Osteoblast (primary cell): ENCODE measurements at regions not wholly inside any gene's neighbourhood (a gene's known extent, or its start where the extent isn't known, plus 50 kb on each side); places are given as distances from the start of the nearest gene placed in this dataset.

Experiments
- DNase-seq: peaks from one replicate; pipeline ENCODE4 v3.0.0; 2011; ENCODE audit warnings: low spot score, mixed read lengths; ENCODE audit not compliant: insufficient read length; ENCODE audit errors: missing footprints
- H2AFZ ChIP-seq: 2 replicates; pipeline ENCODE4 v1.6.0; 2011; ENCODE audit warnings: mild to moderate bottlenecking, low read length
- H3K27ac ChIP-seq: 2 replicates; pipeline ENCODE4 v1.5.1; 2011; ENCODE audit warnings: mild to moderate bottlenecking, low read depth, low read length, moderate library complexity
- H3K27me3 ChIP-seq: 2 replicates; pipeline ENCODE4 v1.6.0; 2012; ENCODE audit warnings: mild to moderate bottlenecking, control low read depth, inconsistent platforms, low read length, moderate library complexity; ENCODE audit not compliant: insufficient read depth
- H3K36me3 ChIP-seq: 2 replicates; pipeline ENCODE4 v1.5.1; 2011; ENCODE audit warnings: mild to moderate bottlenecking, low read length, control low read depth, moderate library complexity; ENCODE audit not compliant: insufficient read depth
- H3K4me1 ChIP-seq: 2 replicates; pipeline ENCODE4 v1.5.1; 2011; ENCODE audit warnings: mild to moderate bottlenecking, low read length, control low read depth, moderate library complexity; ENCODE audit not compliant: insufficient read depth
- H3K4me2 ChIP-seq: 2 replicates; pipeline ENCODE4 v1.6.0; 2011; ENCODE audit warnings: mild to moderate bottlenecking, low read length; ENCODE audit not compliant: insufficient read depth
- H3K4me3 ChIP-seq: fragments of 200-600 bp; sonication (generic); 3 replicates; pipeline ENCODE4 v1.5.1; 2012; ENCODE audit warnings: mild to moderate bottlenecking, low read length, inconsistent platforms; ENCODE audit not compliant: insufficient read depth
- H3K79me2 ChIP-seq: 2 replicates; pipeline ENCODE4 v1.6.0; 2012; ENCODE audit warnings: mild to moderate bottlenecking, low read length, control low read depth, inconsistent platforms; ENCODE audit not compliant: insufficient read depth
- H3K9me3 ChIP-seq: 2 replicates; pipeline ENCODE4 v1.5.1; 2011; ENCODE audit warnings: low read depth, low read length, control low read depth
- H4K20me1 ChIP-seq: 2 replicates; pipeline ENCODE4 v1.6.0; 2012; ENCODE audit warnings: mild to moderate bottlenecking, low read length, control low read depth; ENCODE audit not compliant: insufficient read depth
- TF ChIP-seq, protein P1 (sequence below): IDR thresholded peaks from 2 replicates; pipeline ENCODE4 v1.5.1; 2011; ENCODE audit warnings: mild to moderate bottlenecking, low read depth, low read length, moderate library complexity; ENCODE audit errors: extremely low read depth

DNA sequence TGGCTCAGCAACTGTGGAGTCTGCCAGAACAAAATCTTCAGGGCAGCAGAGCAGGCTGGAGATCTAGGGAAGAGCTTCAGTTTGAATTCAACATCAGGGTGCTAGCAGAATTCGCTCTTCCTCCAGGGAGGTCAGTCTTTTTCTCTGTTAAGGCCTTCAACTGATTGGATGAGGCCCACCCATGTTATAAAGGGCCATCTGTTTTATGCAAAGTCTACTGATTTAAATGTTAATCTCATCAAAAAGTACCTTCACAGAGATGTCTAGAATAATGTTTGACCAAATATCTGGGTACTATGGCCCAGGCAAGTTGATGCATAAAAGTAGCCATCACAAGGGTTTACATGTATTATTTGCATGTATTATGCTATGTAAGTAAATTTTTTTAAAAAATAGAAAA lies 378.4 kb downstream of the BTG1 start:
- Histone ChIP-seq H3K79me2 (no peaks in the 10 kb centered on the region), H3K4me3 (no peak overlapping the region), H3K4me2 (no peak overlapping the region), H3K27ac (no peak overlapping the region), H3K9me3 (no peaks in the 10 kb centered on the region), H3K36me3 (no peaks in the 10 kb centered on the region), H4K20me1 (no peaks in the 10 kb centered on the region), H3K4me1 (no peaks in the 10 kb centered on the region), H2AFZ (no peak overlapping the region), H3K27me3 (no peaks in the 10 kb centered on the region)
- TF ChIP-seq, protein P1, sequence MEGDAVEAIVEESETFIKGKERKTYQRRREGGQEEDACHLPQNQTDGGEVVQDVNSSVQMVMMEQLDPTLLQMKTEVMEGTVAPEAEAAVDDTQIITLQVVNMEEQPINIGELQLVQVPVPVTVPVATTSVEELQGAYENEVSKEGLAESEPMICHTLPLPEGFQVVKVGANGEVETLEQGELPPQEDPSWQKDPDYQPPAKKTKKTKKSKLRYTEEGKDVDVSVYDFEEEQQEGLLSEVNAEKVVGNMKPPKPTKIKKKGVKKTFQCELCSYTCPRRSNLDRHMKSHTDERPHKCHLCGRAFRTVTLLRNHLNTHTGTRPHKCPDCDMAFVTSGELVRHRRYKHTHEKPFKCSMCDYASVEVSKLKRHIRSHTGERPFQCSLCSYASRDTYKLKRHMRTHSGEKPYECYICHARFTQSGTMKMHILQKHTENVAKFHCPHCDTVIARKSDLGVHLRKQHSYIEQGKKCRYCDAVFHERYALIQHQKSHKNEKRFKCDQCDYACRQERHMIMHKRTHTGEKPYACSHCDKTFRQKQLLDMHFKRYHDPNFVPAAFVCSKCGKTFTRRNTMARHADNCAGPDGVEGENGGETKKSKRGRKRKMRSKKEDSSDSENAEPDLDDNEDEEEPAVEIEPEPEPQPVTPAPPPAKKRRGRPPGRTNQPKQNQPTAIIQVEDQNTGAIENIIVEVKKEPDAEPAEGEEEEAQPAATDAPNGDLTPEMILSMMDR: no peak
- DNase-seq: no peak

DNA sequence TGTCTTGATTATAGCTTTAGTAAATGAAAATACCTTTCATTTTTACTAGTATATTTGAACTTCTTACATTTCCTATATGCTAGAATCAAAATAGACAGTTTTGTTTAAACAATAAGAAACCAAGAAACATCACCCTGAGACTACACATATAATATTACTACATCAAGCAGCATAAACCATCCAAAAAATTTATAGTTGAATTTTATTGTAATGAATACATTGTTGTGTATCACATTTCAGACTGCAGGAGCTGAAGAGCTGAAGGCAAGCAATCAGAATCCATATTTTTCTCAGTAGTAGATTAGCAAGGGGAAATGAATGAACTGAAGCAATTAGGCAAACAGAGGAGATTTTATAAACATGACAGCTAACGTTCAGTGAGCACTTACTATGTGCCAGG lies 379.2 kb downstream of the BTG1 start:
- TF ChIP-seq, protein P1: no peak
- H3K4me2 ChIP-seq: no peak overlapping the region
- no peak overlapping the region for H3K27ac ChIP-seq
- H3K79me2 ChIP-seq: no peaks in the 10 kb centered on the region
- no peaks in the 10 kb centered on the region for H4K20me1 ChIP-seq
- H3K36me3 ChIP-seq: no peaks in the 10 kb centered on the region
- H3K4me3 ChIP-seq: no peak overlapping the region
- no peaks in the 10 kb centered on the region for H3K9me3 ChIP-seq
- DNase-seq: no peak
- H3K4me1 ChIP-seq: no peaks in the 10 kb centered on the region
- no peak overlapping the region for H2AFZ ChIP-seq
- no peaks in the 10 kb centered on the region for H3K27me3 ChIP-seq

DNA sequence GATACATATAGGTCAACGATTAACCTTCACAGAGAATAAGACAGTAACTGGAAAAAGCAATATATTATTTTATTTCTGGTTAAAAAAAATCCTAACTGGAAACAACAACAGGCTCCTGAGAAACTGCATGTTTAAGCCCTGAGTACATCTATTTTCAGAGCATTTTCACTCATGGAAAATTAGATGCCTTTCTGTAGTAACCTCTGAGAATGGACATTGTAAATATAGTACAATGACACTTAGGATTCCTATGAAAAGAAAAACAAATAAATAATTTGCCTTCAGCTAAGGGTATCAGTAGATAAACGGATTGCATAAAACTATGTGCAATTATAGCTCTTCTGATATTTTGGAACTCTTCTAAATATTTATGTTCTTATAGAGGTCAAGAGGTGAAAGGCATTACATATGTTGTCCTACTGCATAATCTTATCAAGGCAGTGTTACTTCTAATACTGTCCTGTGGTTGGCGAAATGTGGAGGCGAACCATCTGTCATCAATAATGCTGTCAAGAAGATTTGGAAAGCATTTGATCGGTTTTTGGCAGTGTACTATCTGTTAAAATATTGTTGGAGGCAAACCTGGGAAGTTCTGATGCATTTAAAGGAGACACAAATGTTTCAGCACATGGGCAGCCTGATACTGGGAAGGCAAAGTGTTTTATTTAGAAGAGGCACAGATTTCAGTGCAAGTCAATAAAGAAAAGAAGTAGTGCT lies 381.8 kb downstream of the BTG1 start:
- Histone ChIP-seq H3K79me2 (no peaks in the 10 kb centered on the region), H3K4me3 (no peak overlapping the region), H3K27ac (no peak overlapping the region), H3K4me2 (no peak overlapping the region), H4K20me1 (no peaks in the 10 kb centered on the region), H2AFZ (no peak overlapping the region), H3K4me1 (no peaks in the 10 kb centered on the region), H3K27me3 (no peaks in the 10 kb centered on the region), H3K36me3 (no peaks in the 10 kb centered on the region), H3K9me3 (no peaks in the 10 kb centered on the region)
- DNase-seq: no peak
- TF ChIP-seq, protein P1: no peak

DNA sequence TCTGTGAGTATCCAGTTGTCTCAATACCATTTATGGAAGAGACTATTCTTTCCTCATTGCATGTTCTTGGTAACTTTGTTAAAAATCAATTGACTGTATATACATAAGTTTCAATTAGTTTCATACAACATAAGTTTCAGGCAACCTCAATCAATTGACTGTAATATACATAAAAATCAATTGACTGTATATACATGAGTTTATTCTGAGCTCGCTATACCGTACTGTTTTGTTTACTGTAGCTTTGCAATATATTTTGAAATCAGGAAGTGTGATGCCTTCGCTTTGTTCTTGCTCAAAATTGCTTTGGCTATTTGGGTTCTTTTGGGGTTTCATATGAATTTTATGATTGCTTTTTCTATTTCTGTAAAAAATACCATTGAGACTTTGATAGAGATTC lies 392.0 kb downstream of the BTG1 start:
- Histone ChIP-seq H3K79me2 (no peaks in the 10 kb centered on the region), H3K4me1 (no peaks in the 10 kb centered on the region), H3K4me3 (no peak overlapping the region), H2AFZ (no peak overlapping the region), H3K27ac (no peak overlapping the region), H3K4me2 (no peak overlapping the region), H3K36me3 (no peaks in the 10 kb centered on the region), H3K27me3 (no peaks in the 10 kb centered on the region), H4K20me1 (no peaks in the 10 kb centered on the region), H3K9me3 (no peaks in the 10 kb centered on the region)
- TF ChIP-seq, protein P1: no peak
- no peak for DNase-seq
